NB4 (cell line): ENCODE measurements at regions not wholly inside any gene's neighbourhood (a gene's known extent, or its start where the extent isn't known, plus 50 kb on each side); places are given as distances from the start of the nearest gene placed in this dataset.
"Not testable (repeated sequence)": the region's sequence is repeated elsewhere in the genome, so short reads cannot be mapped to it uniquely, and the experiment has no call there.

ENCODE experiments used
- DNase-seq: peaks from one replicate; pipeline ENCODE4 v3.0.0; 2010; ENCODE audit warnings: low read depth
- H3K4me3 ChIP-seq: one replicate; pipeline ENCODE4 v1.5.1; 2011; ENCODE audit warnings: mild to moderate bottlenecking, low read depth, low read length, moderate library complexity

GRCh38 chr22:15822001-15822400, 132.2 kb downstream of the POTEH start:
- DNase-seq, H3K4me3 ChIP-seq: not testable (repeated sequence)

GRCh38 chr22:15823178-15823577, 133.4 kb downstream of the POTEH start:
- not testable (repeated sequence) for H3K4me3 ChIP-seq, DNase-seq

GRCh38 chr22:15832235-15832634, 142.4 kb downstream of the POTEH start:
- DNase-seq, H3K4me3 ChIP-seq: not testable (repeated sequence)

- not testable (repeated sequence) for H3K4me3 ChIP-seq, DNase-seq
Observed at GRCh38 chr22:15835729-15836128, 145.9 kb downstream of the POTEH start.

- DNase-seq = not testable (repeated sequence)
Observed at GRCh38 chr22:15849772-15850171, 159.9 kb downstream of the POTEH start.

GRCh38 chr22:15853716-15854373, 164.0 kb downstream of the POTEH start:
- not testable (repeated sequence) for DNase-seq, H3K4me3 ChIP-seq

More at GRCh38 chr22:15849772-15850171, 159.9 kb downstream of the POTEH start:
- not testable (repeated sequence) for H3K4me3 ChIP-seq

- not testable (repeated sequence) for H3K4me3 ChIP-seq, DNase-seq
Observed at GRCh38 chr22:15854421-15854820, 164.6 kb downstream of the POTEH start.

- H3K4me3 ChIP-seq, DNase-seq: not testable (repeated sequence)
Observed at GRCh38 chr22:15854978-15855377, 165.2 kb downstream of the POTEH start.

GRCh38 chr22:15880926-15881325, 191.1 kb downstream of the POTEH start:
- not testable (repeated sequence) for DNase-seq, H3K4me3 ChIP-seq

GRCh38 chr22:15904326-15904725, 214.5 kb downstream of the POTEH start:
- DNase-seq, H3K4me3 ChIP-seq: not testable (repeated sequence)

GRCh38 chr22:15911704-15912103, 221.9 kb downstream of the POTEH start:
- H3K4me3 ChIP-seq, DNase-seq: not testable (repeated sequence)

- DNase-seq, H3K4me3 ChIP-seq: not testable (repeated sequence)
Observed at GRCh38 chr22:15919120-15919519, 229.3 kb downstream of the POTEH start.

- not testable (repeated sequence) for H3K4me3 ChIP-seq, DNase-seq
Observed at GRCh38 chr22:15920941-15921340, 231.1 kb downstream of the POTEH start.

GRCh38 chr22:15922132-15922531, 232.3 kb downstream of the POTEH start:
- not testable (repeated sequence) for H3K4me3 ChIP-seq, DNase-seq

- DNase-seq, H3K4me3 ChIP-seq: not testable (repeated sequence)
Observed at GRCh38 chr22:15922666-15923065, 232.8 kb downstream of the POTEH start.

- not testable (repeated sequence) for H3K4me3 ChIP-seq, DNase-seq
Observed at GRCh38 chr22:15924820-15925219, 235.0 kb downstream of the POTEH start.

GRCh38 chr22:15927172-15927571, 237.3 kb downstream of the POTEH start:
- H3K4me3 ChIP-seq, DNase-seq: not testable (repeated sequence)
